SK-N-SH (cell line): ENCODE measurements at regions not wholly inside any gene's neighbourhood (a gene's known extent, or its start where the extent isn't known, plus 50 kb on each side); places are given as distances from the start of the nearest gene placed in this dataset.

Experiments
- CHD2 ChIP-seq: fragments of 150-350 bp; IDR thresholded peaks from 2 replicates; pipeline ENCODE4 v1.6.1; 2018; ENCODE audit warnings: low read length; ENCODE audit not compliant: partially characterized antibody
- CTCF ChIP-seq: fragments of 200-600 bp; sonication (generic); IDR thresholded peaks from 2 replicates; pipeline ENCODE4 v1.6.1; 2017; ENCODE audit warnings: antibody characterized with exemption, mild to moderate bottlenecking, moderate library complexity
- ELF1 ChIP-seq: IDR thresholded peaks from 2 replicates; pipeline ENCODE4 v1.4.0; 2012
- EP300 ChIP-seq, 2 experiments: IDR thresholded peaks; 2 replicates each; pipeline versions ENCODE4 v1.4.0 to v1.6.1; 2012; ENCODE audit warnings: borderline replicate concordance in 1 of 2, low read depth in 1 of 2, low read length in 1 of 2
- POLR2AphosphoS5 ChIP-seq: IDR thresholded peaks from 2 replicates; pipeline ENCODE4 v1.6.1; 2012; ENCODE audit warnings: low read depth, low read length
- SMC3 ChIP-seq: IDR thresholded peaks from 2 replicates; pipeline ENCODE4 v1.6.1; 2012; ENCODE audit warnings: low read depth, low read length, improper control_type of control experiment
- TAF1 ChIP-seq: IDR thresholded peaks from 2 replicates; pipeline ENCODE4 v1.6.1; 2012; ENCODE audit warnings: low read depth, mild to moderate bottlenecking, low read length, moderate library complexity, borderline replicate concordance
- YY1 ChIP-seq: IDR thresholded peaks from 2 replicates; pipeline ENCODE4 v1.4.0; 2012; ENCODE audit warnings: low read depth, mild to moderate bottlenecking
- ZBTB33 ChIP-seq: IDR thresholded peaks from 2 replicates; pipeline ENCODE4 v1.4.0; 2012; ENCODE audit warnings: low read depth, borderline replicate concordance
- TF ChIP-seq, protein P1 (sequence below): IDR thresholded peaks from 2 replicates; pipeline ENCODE4 v1.6.1; 2012; ENCODE audit warnings: mild to moderate bottlenecking, low read depth, low read length, moderate library complexity

DNA sequence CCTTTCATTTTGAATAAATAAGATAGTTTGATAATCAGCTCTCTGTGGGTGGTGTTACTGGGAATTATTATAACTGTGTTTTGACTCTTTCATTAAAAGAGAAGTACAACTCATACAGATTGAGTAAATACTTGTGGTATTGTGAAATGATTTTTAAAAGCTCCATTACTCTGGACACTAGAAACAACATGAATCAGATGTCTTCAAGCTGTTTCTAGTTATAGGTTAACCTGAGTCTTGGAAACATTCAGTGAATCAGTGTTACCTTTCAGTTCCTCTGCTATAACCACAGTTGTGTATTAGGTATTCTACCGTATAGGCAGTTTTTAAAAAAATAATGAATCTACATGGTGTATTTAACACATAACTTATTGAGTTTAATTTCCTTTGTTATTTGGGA, 128.4 kb upstream of the SSTR1 start:
- TF ChIP-seq CTCF, result no peak
- no peak for TF ChIP-seq TAF1
- no peak for TF ChIP-seq YY1
- TF ChIP-seq POLR2AphosphoS5, result no peak
- no peak for TF ChIP-seq SMC3
- TF ChIP-seq CHD2, result no peak
- no peak for TF ChIP-seq ELF1
- TF ChIP-seq ZBTB33, result no peak
- TF ChIP-seq, protein P1, sequence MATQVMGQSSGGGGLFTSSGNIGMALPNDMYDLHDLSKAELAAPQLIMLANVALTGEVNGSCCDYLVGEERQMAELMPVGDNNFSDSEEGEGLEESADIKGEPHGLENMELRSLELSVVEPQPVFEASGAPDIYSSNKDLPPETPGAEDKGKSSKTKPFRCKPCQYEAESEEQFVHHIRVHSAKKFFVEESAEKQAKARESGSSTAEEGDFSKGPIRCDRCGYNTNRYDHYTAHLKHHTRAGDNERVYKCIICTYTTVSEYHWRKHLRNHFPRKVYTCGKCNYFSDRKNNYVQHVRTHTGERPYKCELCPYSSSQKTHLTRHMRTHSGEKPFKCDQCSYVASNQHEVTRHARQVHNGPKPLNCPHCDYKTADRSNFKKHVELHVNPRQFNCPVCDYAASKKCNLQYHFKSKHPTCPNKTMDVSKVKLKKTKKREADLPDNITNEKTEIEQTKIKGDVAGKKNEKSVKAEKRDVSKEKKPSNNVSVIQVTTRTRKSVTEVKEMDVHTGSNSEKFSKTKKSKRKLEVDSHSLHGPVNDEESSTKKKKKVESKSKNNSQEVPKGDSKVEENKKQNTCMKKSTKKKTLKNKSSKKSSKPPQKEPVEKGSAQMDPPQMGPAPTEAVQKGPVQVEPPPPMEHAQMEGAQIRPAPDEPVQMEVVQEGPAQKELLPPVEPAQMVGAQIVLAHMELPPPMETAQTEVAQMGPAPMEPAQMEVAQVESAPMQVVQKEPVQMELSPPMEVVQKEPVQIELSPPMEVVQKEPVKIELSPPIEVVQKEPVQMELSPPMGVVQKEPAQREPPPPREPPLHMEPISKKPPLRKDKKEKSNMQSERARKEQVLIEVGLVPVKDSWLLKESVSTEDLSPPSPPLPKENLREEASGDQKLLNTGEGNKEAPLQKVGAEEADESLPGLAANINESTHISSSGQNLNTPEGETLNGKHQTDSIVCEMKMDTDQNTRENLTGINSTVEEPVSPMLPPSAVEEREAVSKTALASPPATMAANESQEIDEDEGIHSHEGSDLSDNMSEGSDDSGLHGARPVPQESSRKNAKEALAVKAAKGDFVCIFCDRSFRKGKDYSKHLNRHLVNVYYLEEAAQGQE, result no peak
- no peak for TF ChIP-seq EP300 (IDR thresholded peaks at IDR 0.05; ENCODE audit: borderline replicate concordance in 1 of 2, low read depth in 1 of 2, low read length in 1 of 2)
